ENCODE measurements at regions not wholly inside any gene's neighbourhood (a gene's known extent, or its start where the extent isn't known, plus 50 kb on each side); places are given as distances from the start of the nearest gene placed in this dataset.

GRCh38 chr7:115749924-115750323, 280.6 kb downstream of the TFEC start:
- TF ChIP-seq, protein P1, sequence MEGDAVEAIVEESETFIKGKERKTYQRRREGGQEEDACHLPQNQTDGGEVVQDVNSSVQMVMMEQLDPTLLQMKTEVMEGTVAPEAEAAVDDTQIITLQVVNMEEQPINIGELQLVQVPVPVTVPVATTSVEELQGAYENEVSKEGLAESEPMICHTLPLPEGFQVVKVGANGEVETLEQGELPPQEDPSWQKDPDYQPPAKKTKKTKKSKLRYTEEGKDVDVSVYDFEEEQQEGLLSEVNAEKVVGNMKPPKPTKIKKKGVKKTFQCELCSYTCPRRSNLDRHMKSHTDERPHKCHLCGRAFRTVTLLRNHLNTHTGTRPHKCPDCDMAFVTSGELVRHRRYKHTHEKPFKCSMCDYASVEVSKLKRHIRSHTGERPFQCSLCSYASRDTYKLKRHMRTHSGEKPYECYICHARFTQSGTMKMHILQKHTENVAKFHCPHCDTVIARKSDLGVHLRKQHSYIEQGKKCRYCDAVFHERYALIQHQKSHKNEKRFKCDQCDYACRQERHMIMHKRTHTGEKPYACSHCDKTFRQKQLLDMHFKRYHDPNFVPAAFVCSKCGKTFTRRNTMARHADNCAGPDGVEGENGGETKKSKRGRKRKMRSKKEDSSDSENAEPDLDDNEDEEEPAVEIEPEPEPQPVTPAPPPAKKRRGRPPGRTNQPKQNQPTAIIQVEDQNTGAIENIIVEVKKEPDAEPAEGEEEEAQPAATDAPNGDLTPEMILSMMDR (IDR thresholded peaks at IDR 0.05; ENCODE audit: insufficient read depth, low read length, missing control alignments): no peak
- H3K4me3 ChIP-seq (ENCODE audit: low read depth, low read length): no peak overlapping the region
- ChIA-PET CTCF (no interaction called here), POLR2A (no interaction called here)
- DNase-seq (ENCODE audit: low read depth, low spot score): no peak

DNA sequence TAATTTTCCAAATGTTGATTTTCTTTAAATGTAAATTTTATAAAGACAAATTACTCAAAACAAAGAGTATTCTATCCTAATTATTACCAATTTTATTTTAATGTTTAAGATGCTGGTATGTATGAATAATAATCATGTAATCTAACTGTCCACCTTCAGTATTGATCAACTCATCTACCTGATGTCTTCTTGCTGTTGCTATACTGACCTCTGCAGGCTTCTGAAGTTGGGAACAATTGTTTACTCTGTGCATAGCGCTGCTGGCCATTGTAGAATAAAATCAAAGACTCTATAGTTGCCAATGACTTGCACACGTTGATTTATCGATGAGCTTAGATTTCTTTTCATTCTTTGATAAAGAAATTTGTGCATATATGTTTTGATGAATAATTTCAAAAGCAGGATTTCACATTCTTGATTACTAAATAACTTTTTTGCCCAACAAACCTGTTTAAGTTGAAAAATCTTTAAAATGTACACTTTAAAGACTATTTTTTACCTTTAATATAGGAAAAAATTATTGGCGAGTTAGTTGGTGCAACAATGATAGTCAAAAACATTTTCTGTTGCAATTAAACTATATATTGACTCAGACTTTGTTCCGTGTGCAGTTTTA, 282.3 kb downstream of the TFEC start:
- TF ChIP-seq, protein P1 (IDR thresholded peaks at IDR 0.05; ENCODE audit: insufficient read depth, low read length, missing control alignments): peak; percentile 17
- no peak for DNase-seq (ENCODE audit: low read depth, low spot score)
- POLR2A ChIA-PET: no interaction called here
- CTCF ChIA-PET: interaction anchor here (1.0 to 1.3 kb wide), 2 partner anchors 68 to 103 kb away, joined by 3 to 4 read pairs; no protein-coding TSS in a partner anchor
- no peak overlapping the region for H3K4me3 ChIP-seq (ENCODE audit: low read depth, low read length)

DNA sequence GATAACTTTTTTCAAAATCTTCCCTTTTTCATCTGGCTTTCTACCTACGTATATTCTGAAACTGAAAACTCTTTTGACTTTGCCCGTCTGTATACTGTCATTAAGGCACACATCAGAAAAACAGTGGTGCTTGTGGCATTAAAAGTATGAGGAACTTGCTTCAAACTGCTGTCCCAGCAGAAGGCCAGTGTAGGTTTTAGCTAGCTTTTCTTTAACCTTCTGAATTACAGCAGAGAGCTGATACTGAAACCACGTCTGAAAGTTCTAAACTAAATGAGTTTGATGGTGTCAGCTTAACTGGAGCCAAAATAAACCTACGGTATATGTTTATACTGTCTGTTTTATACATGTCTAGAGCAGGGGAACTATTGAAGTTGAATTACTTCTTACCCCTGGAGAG, 283.4 kb downstream of the TFEC start:
- ChIA-PET CTCF (no interaction called here), POLR2A (no interaction called here)
- no peak for DNase-seq (ENCODE audit: low read depth, low spot score)
- TF ChIP-seq, protein P1 (IDR thresholded peaks at IDR 0.05; ENCODE audit: insufficient read depth, low read length, missing control alignments): no peak
- no peak overlapping the region for H3K4me3 ChIP-seq (ENCODE audit: low read depth, low read length)

GRCh38 chr7:115740043-115740442, 290.5 kb downstream of the TFEC start:
- DNase-seq (ENCODE audit: low read depth, low spot score): no peak
- CTCF ChIA-PET: no interaction called here
- TF ChIP-seq, protein P1 (IDR thresholded peaks at IDR 0.05; ENCODE audit: insufficient read depth, low read length, missing control alignments): no peak
- no peak overlapping the region for H3K4me3 ChIP-seq (ENCODE audit: low read depth, low read length)
- POLR2A ChIA-PET: no interaction called here

- CTCF ChIA-PET: no interaction called here
- TF ChIP-seq, protein P1 (IDR thresholded peaks at IDR 0.05; ENCODE audit: insufficient read depth, low read length, missing control alignments): no peak
- DNase-seq (ENCODE audit: low read depth, low spot score): no peak
- no peak overlapping the region for H3K4me3 ChIP-seq (ENCODE audit: low read depth, low read length)
- POLR2A ChIA-PET: no interaction called here
Measured at GRCh38 chr7:115734641-115735040, 295.9 kb downstream of the TFEC start.

DNA sequence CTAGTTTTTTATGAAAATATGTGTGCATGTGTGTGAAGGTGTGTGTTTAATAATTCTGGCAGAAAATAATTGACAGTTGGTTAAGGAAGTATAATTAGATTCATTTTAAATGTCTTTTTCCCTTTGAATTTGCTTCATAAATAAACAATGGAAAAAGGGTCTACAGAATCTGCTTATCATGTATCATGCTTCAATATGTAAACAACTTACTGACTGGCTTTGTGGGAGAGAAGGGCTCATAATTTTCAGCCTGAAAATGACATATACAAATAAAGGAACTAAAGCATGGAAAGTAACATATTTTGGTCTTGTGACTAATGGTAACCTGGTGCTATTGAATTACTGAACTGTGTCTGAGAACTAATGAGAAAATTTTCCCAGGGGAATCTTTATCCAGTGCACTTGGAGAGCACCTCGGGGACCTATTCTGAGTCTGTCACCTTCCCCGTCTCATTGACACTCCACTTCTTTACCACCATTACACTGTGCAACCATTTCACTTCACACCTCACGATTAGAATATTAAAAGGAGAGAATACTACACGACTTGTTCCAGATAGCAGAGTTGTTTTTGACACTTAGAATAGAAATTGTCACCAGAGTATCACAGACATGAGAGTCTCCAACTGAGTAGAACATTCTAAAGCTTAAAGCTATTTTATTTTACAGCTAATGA, 298.6 kb downstream of the TFEC start:
- no peak overlapping the region for H3K4me3 ChIP-seq (ENCODE audit: low read depth, low read length)
- POLR2A ChIA-PET: no interaction called here
- no peak for DNase-seq (ENCODE audit: low read depth, low spot score)
- CTCF ChIA-PET: no interaction called here
- TF ChIP-seq, protein P1 (IDR thresholded peaks at IDR 0.05; ENCODE audit: insufficient read depth, low read length, missing control alignments): no peak
